MM.1S (cell line): ENCODE measurements at regions not wholly inside any gene's neighbourhood (a gene's known extent, or its start where the extent isn't known, plus 50 kb on each side); places are given as distances from the start of the nearest gene placed in this dataset.
"Not testable (repeated sequence)": the region's sequence is repeated elsewhere in the genome, so short reads cannot be mapped to it uniquely, and the experiment has no call there.

Experiments used
- DNase-seq: peaks from one replicate; pipeline ENCODE4 v3.0.0-alpha.2; 2015
- H2AFZ ChIP-seq: fragments of 300-600 bp; sonication (generic); 2 replicates; pipeline ENCODE4 v1.6.0; 2016; ENCODE audit warnings: antibody characterized with exemption, low read length
- H3F3A ChIP-seq: fragments of 300-600 bp; sonication (generic); 2 replicates; pipeline ENCODE4 v1.6.1; 2016; ENCODE audit warnings: mild to moderate bottlenecking, antibody characterized with exemption, low read length, moderate library complexity, mixed read lengths; ENCODE audit not compliant: insufficient read depth
- H3K27ac ChIP-seq: fragments of 300-600 bp; sonication (generic); 2 replicates; pipeline ENCODE4 v1.5.1; 2016; ENCODE audit warnings: mild to moderate bottlenecking, low read length
- H3K27me3 ChIP-seq: fragments of 300-600 bp; sonication (generic); replicated peaks from 2 replicates; pipeline ENCODE4 v1.6.0; 2016; ENCODE audit warnings: low read length; ENCODE audit not compliant: insufficient read depth
- H3K36me3 ChIP-seq: fragments of 300-600 bp; sonication (generic); replicated peaks from 2 replicates; pipeline ENCODE4 v1.6.1; 2016; ENCODE audit warnings: mild to moderate bottlenecking, low read length, mixed read lengths; ENCODE audit not compliant: insufficient read depth
- H3K4me1 ChIP-seq: fragments of 300-600 bp; sonication (generic); 2 replicates; pipeline ENCODE4 v1.6.1; 2016; ENCODE audit warnings: low read length, mixed read lengths
- H3K4me2 ChIP-seq: fragments of 300-600 bp; sonication (generic); 2 replicates; pipeline ENCODE4 v1.6.0; 2016; ENCODE audit warnings: low read depth, low read length
- H3K4me3 ChIP-seq: fragments of 300-600 bp; sonication (generic); 2 replicates; pipeline ENCODE4 v1.5.1; 2016; ENCODE audit warnings: low read length, mixed read lengths
- H3K79me2 ChIP-seq: fragments of 300-600 bp; sonication (generic); 2 replicates; pipeline ENCODE4 v1.6.1; 2016; ENCODE audit warnings: mixed run types, low read length, mixed read lengths
- H3K9ac ChIP-seq: fragments of 300-600 bp; sonication (generic); 2 replicates; pipeline ENCODE4 v1.6.1; 2016; ENCODE audit warnings: low read length, mixed read lengths
- H3K9me2 ChIP-seq: fragments of 300-600 bp; sonication (generic); replicated peaks from 2 replicates; pipeline ENCODE4 v1.6.1; 2016; ENCODE audit warnings: mild to moderate bottlenecking, low read length, mixed read lengths; ENCODE audit not compliant: insufficient read depth
- H3K9me3 ChIP-seq: fragments of 300-600 bp; sonication (generic); replicated peaks from 2 replicates; pipeline ENCODE4 v1.6.1; 2016; ENCODE audit warnings: mild to moderate bottlenecking, low read length, mixed read lengths; ENCODE audit not compliant: insufficient read depth
- H4K20me1 ChIP-seq: fragments of 300-600 bp; sonication (generic); 2 replicates; pipeline ENCODE4 v1.6.1; 2016; ENCODE audit warnings: mild to moderate bottlenecking, low read length, moderate library complexity, mixed read lengths; ENCODE audit not compliant: insufficient read depth
- EZH2 ChIP-seq: fragments of 300-600 bp; sonication (generic); optimal IDR thresholded peaks from 2 replicates; pipeline ENCODE3; 2017; ENCODE audit warnings: low read depth, mild to moderate bottlenecking, antibody characterized with exemption, low read length, mixed read lengths
- EZH2phosphoT487 ChIP-seq: fragments of 300-600 bp; sonication (generic); IDR thresholded peaks from 2 replicates; pipeline ENCODE4 v1.6.1; 2018; ENCODE audit warnings: antibody characterized with exemption, low read length
- TF ChIP-seq, protein P1 (sequence below): fragments of 300-600 bp; sonication (generic); IDR thresholded peaks from 2 replicates; pipeline ENCODE4 v1.5.1; 2016; ENCODE audit warnings: antibody characterized with exemption, low read length, mixed read lengths

DNA sequence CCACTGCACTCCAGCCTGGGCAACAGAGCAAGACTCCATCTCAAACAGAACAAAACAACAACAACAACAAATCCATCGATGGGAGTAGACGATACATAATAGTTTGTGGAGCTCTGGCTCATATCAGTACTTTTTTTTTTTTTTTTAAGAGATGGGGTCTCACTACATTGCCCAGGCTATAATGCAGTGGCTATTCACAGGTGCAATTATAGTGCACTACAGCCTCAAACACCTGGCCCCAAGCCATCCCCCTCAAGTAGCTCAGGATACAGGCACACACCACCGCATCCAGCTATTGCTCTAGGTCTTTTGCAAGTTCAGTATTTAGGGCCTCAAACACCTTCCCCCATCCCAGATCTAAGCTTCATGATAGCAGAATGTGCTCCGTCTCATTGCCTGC, 110.6 kb downstream of the KATNIP start:
- no peak overlapping the region for H3K27ac ChIP-seq
- H3F3A ChIP-seq, result no peaks in the 10 kb centered on the region
- no peak overlapping the region for H3K4me3 ChIP-seq
- H2AFZ ChIP-seq, result no peak overlapping the region
- H3K4me2 ChIP-seq, result no peak overlapping the region
- no peaks in the 10 kb centered on the region for H3K79me2 ChIP-seq
- H3K27me3 ChIP-seq, result no peaks in the 10 kb centered on the region
- no peaks in the 10 kb centered on the region for H3K9me2 ChIP-seq
- H4K20me1 ChIP-seq, result no peaks in the 10 kb centered on the region
- no peaks in the 10 kb centered on the region for H3K9me3 ChIP-seq
- no peaks in the 10 kb centered on the region for H3K4me1 ChIP-seq
- no peak overlapping the region for H3K9ac ChIP-seq
- DNase-seq, result no peak
- TF ChIP-seq, protein P1, sequence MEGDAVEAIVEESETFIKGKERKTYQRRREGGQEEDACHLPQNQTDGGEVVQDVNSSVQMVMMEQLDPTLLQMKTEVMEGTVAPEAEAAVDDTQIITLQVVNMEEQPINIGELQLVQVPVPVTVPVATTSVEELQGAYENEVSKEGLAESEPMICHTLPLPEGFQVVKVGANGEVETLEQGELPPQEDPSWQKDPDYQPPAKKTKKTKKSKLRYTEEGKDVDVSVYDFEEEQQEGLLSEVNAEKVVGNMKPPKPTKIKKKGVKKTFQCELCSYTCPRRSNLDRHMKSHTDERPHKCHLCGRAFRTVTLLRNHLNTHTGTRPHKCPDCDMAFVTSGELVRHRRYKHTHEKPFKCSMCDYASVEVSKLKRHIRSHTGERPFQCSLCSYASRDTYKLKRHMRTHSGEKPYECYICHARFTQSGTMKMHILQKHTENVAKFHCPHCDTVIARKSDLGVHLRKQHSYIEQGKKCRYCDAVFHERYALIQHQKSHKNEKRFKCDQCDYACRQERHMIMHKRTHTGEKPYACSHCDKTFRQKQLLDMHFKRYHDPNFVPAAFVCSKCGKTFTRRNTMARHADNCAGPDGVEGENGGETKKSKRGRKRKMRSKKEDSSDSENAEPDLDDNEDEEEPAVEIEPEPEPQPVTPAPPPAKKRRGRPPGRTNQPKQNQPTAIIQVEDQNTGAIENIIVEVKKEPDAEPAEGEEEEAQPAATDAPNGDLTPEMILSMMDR, result no peak
- TF ChIP-seq EZH2phosphoT487 (no peak), EZH2 (no peak)
- no peaks in the 10 kb centered on the region for H3K36me3 ChIP-seq

DNA sequence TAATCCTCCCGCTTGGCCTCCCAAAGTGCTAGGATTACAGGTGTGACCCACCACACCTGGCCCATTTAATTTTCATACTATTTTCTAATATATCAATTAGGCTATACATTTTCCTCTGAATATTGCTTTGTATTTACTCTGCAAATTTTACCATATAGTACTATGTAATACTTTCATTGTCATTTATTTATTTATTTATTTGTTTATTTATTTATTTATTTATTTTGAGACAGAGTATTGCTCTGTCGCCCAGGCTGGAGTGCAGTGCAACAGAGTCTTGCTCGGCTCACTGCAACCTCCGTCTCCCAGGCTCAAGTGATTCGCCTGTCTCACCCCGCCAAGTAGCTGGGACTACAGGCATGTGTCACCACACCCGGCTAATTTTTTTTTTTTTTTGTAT, 113.3 kb downstream of the KATNIP start:
- H3K9me3 ChIP-seq, H3K27ac ChIP-seq, H3K9me2 ChIP-seq, DNase-seq, H2AFZ ChIP-seq, H3K79me2 ChIP-seq, H3K4me3 ChIP-seq, H3K4me2 ChIP-seq, H3K27me3 ChIP-seq, H3F3A ChIP-seq, H3K4me1 ChIP-seq, H3K9ac ChIP-seq, H4K20me1 ChIP-seq, H3K36me3 ChIP-seq: not testable (repeated sequence)

DNA sequence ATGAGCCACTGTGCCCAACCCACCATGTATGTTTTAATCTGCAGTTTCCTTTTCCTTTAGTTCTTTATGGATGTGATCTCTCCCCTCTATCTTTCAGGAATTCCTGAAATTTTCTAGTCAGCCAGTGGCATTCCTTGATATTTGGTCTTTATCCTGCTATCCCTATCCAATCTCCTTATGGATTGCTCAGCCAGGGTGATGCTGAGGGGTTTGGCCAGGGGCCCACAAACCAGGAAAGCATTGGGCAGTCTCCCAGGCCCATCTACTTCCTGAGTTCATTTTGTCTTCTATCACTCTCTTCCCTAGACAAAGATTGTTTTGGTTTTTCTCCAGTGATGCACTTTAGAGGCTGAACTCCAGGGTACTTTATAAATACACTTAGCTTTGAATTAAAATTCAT, 115.9 kb downstream of the KATNIP start:
- no peak overlapping the region for H3K9ac ChIP-seq
- H3K27me3 ChIP-seq, result no peaks in the 10 kb centered on the region
- no peaks in the 10 kb centered on the region for H3K36me3 ChIP-seq
- H3K4me1 ChIP-seq, result no peaks in the 10 kb centered on the region
- no peak for DNase-seq
- H2AFZ ChIP-seq, result no peak overlapping the region
- TF ChIP-seq EZH2 (no peak), EZH2phosphoT487 (no peak)
- TF ChIP-seq, protein P1, result no peak
- no peaks in the 10 kb centered on the region for H3K9me2 ChIP-seq
- H3K4me3 ChIP-seq, result no peak overlapping the region
- H3K9me3 ChIP-seq, result no peaks in the 10 kb centered on the region
- H3K4me2 ChIP-seq, result no peak overlapping the region
- H4K20me1 ChIP-seq, result no peaks in the 10 kb centered on the region
- no peaks in the 10 kb centered on the region for H3F3A ChIP-seq
- H3K79me2 ChIP-seq, result no peaks in the 10 kb centered on the region
- H3K27ac ChIP-seq, result no peak overlapping the region

DNA sequence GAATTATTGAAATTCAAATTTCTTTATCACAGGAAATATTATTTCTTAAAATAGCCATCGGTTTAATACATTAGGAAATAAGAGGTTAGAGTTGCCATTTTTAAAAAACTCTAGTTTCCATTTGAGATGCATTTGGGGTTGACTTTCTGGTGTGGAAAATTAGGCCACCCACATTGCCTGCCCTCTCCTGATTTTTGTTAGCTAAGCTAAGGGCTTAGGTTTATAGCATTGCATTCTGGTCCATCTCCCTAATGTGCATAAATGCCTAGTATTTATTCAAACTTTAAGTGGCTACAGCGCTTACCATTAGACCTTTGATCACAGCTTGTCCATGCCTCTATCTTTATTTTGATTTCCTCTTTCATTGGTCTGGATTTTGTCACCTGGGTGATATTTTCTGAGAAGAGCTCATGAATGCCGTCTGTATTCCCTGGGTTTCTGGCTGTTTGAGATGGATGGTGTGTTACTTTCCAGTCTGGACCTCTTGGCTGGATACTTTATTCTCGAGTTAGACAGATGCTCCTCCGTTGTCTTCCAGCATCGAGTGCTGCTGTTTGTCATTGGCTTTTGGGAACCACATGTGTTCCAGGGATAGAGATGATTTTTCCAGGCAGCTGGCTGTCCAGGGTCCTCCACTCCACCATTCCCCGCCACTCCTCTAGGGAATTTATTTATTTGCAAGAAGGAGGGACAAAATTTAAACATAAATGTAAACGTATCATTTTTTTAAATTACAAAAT, 120.3 kb downstream of the KATNIP start:
- no peaks in the 10 kb centered on the region for H4K20me1 ChIP-seq
- TF ChIP-seq EZH2, result no peak
- TF ChIP-seq, protein P1, result no peak
- TF ChIP-seq EZH2phosphoT487, result no peak
- H3K27ac ChIP-seq, result no peak overlapping the region
- H3K36me3 ChIP-seq, result no peaks in the 10 kb centered on the region
- no peaks in the 10 kb centered on the region for H3K27me3 ChIP-seq
- no peaks in the 10 kb centered on the region for H3K9me3 ChIP-seq
- H3F3A ChIP-seq, result no peaks in the 10 kb centered on the region
- H3K9me2 ChIP-seq, result no peaks in the 10 kb centered on the region
- H3K9ac ChIP-seq, result no peak overlapping the region
- no peaks in the 10 kb centered on the region for H3K79me2 ChIP-seq
- H3K4me1 ChIP-seq, result no peaks in the 10 kb centered on the region
- no peak for DNase-seq
- no peak overlapping the region for H2AFZ ChIP-seq
- no peak overlapping the region for H3K4me2 ChIP-seq
- H3K4me3 ChIP-seq, result no peak overlapping the region
